Calu3 (cell line): ENCODE measurements at regions not wholly inside any gene's neighbourhood (a gene's known extent, or its start where the extent isn't known, plus 50 kb on each side); places are given as distances from the start of the nearest gene placed in this dataset.
A peak's percentile ranks its signal among the peaks of the same experiment; 100 is the strongest.

Experiments used
- BruUV-seq: library from RNA; stranded (reverse); fragments of 400-500 nt; replicated peaks from 2 replicates; lab custom pipeline; 2021; lab: Mats Ljungman, UMichigan
- CTCF ChIA-PET: fragments of 300-600 bp; sonication (Branson Sonifier 250); formaldehyde crosslinking; loops from one replicate; lab custom pipeline; 2022; ENCODE audit warnings: antibody characterized with exemption; lab: Charles Lee
- DNase-seq: peaks from one replicate; pipeline ENCODE4 v3.0.0; 2022
- H3K27ac Mint-ChIP-seq: one replicate; pipeline ENCODE4 v1.8.0; 2022; ENCODE audit warnings: mixed read lengths; ENCODE audit not compliant: unreplicated experiment
- H3K27me3 Mint-ChIP-seq: one replicate; pipeline ENCODE4 v1.8.0; 2022; ENCODE audit warnings: mixed read lengths; ENCODE audit not compliant: unreplicated experiment
- H3K36me3 Mint-ChIP-seq: one replicate; pipeline ENCODE4 v1.8.0; 2022; ENCODE audit warnings: mild to moderate bottlenecking, moderate library complexity, mixed read lengths; ENCODE audit not compliant: insufficient read depth, unreplicated experiment
- H3K4me1 Mint-ChIP-seq: one replicate; pipeline ENCODE4 v1.8.0; 2022; ENCODE audit warnings: mild to moderate bottlenecking, low read depth, mixed read lengths; ENCODE audit not compliant: unreplicated experiment
- H3K4me3 Mint-ChIP-seq: one replicate; pipeline ENCODE4 v1.8.0; 2022; ENCODE audit warnings: mild to moderate bottlenecking, low read depth, moderate library complexity, mixed read lengths; ENCODE audit not compliant: unreplicated experiment
- H3K9me3 Mint-ChIP-seq: one replicate; pipeline ENCODE4 v1.8.0; 2022; ENCODE audit warnings: low read depth, mixed read lengths; ENCODE audit not compliant: unreplicated experiment
- intact Hi-C: fragments of 100-400 bp; cut with micrococcal nuclease; formaldehyde crosslinking; loops from one replicate; pipeline ENCODE4 v1.10.0; 2022; ENCODE audit not compliant: unreplicated experiment
- TF ChIP-seq, protein P1 (sequence below): fragments of 200-600 bp; IDR thresholded peaks from one replicate; pipeline ENCODE4 v1.8.0; 2022; ENCODE audit warnings: antibody characterized with exemption; ENCODE audit not compliant: unreplicated experiment

DNA sequence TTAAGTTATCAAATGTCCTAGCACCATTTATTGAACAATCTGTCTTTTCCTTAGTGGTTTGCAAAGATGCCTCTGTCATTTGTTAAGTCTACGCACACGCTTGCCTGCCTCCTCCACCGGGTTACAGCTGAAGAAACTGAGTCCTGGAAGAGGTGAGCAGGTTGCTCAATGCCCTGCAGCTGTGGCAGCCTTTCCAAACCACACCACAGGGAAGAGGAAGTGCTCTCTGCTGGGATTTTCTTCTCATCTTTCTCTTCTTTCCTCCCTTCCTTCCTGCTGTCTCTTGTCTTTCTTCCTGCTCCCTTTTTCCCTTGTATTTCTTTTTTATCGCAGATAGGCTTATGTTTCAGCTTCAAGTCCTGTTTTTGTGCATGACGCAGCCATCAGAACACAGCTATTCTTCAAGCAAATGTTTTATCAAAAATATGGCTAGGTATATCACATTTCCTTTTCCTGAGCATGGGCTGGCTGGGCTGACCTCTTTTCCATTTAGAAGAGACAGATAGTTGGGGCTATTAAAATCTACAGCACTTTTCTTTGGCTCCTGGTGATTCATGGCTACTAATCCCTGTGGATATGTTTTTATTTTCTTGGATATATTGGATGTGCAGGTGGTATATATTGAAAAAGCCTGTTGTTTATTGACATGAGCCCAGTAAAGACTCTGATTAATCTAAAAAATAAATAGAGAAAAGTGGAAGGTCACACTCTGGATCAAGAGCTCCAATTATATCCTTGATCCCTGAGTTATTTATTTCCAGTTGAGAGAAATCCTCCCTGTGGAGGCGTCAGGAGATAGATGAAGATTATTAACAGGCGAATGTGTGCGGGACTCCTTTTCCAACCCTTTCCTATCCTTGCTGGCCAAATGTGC lies 214.6 kb downstream of the TSN start:
- Mint-ChIP-seq H3K27me3 (peaks cover 65% of the 10 kb centered on the region), H3K4me3 (no peak overlapping the region), H3K36me3 (no peaks in the 10 kb centered on the region), H3K9me3 (no peaks in the 10 kb centered on the region), H3K27ac (no peak overlapping the region), H3K4me1 (peaks cover 9% of the 10 kb centered on the region)
- TF ChIP-seq, protein P1, sequence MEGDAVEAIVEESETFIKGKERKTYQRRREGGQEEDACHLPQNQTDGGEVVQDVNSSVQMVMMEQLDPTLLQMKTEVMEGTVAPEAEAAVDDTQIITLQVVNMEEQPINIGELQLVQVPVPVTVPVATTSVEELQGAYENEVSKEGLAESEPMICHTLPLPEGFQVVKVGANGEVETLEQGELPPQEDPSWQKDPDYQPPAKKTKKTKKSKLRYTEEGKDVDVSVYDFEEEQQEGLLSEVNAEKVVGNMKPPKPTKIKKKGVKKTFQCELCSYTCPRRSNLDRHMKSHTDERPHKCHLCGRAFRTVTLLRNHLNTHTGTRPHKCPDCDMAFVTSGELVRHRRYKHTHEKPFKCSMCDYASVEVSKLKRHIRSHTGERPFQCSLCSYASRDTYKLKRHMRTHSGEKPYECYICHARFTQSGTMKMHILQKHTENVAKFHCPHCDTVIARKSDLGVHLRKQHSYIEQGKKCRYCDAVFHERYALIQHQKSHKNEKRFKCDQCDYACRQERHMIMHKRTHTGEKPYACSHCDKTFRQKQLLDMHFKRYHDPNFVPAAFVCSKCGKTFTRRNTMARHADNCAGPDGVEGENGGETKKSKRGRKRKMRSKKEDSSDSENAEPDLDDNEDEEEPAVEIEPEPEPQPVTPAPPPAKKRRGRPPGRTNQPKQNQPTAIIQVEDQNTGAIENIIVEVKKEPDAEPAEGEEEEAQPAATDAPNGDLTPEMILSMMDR: no peak
- CTCF ChIA-PET: interaction anchor here (0.7 kb wide), 1 partner anchor 461 kb away, joined by 4 read pairs; no protein-coding TSS in a partner anchor
- intact Hi-C loops: loop anchor here (5.0 to 10.0 kb wide), 3 partner anchors 158 to 775 kb away; no protein-coding TSS in a partner anchor
- no peak for DNase-seq
- no TSS peak for BruUV-seq

DNA sequence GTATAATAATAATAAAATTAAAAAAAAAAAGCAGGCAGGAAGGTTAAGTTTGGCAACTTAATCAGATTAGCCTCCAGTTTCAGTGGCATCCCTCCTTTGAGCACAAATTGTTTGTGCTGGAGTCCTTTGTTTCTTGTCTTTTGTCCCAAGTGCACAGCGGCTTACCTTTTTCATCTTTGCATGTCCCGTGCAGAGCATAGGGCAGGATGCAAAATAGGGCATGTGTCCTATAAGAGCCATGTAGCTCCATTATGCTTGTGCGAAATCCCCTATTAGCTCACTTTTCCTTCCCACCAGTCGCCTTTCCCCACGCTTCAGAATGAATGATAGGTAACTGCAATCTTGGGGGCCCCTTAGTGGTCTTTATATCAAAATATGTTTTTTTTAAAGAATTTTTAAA lies 216.8 kb downstream of the TSN start:
- TF ChIP-seq, protein P1: no peak
- no peaks in the 10 kb centered on the region for H3K9me3 Mint-ChIP-seq
- CTCF ChIA-PET: no interaction called here
- peaks cover 44% of the 10 kb centered on the region for H3K27me3 Mint-ChIP-seq
- no peak overlapping the region for H3K4me3 Mint-ChIP-seq
- no peak overlapping the region for H3K27ac Mint-ChIP-seq
- intact Hi-C loops: loop anchor here (10.0 kb wide), 2 partner anchors 403 to 773 kb away; no protein-coding TSS in a partner anchor
- H3K36me3 Mint-ChIP-seq: no peaks in the 10 kb centered on the region
- DNase-seq: no peak
- BruUV-seq: no TSS peak
- no peaks in the 10 kb centered on the region for H3K4me1 Mint-ChIP-seq

DNA sequence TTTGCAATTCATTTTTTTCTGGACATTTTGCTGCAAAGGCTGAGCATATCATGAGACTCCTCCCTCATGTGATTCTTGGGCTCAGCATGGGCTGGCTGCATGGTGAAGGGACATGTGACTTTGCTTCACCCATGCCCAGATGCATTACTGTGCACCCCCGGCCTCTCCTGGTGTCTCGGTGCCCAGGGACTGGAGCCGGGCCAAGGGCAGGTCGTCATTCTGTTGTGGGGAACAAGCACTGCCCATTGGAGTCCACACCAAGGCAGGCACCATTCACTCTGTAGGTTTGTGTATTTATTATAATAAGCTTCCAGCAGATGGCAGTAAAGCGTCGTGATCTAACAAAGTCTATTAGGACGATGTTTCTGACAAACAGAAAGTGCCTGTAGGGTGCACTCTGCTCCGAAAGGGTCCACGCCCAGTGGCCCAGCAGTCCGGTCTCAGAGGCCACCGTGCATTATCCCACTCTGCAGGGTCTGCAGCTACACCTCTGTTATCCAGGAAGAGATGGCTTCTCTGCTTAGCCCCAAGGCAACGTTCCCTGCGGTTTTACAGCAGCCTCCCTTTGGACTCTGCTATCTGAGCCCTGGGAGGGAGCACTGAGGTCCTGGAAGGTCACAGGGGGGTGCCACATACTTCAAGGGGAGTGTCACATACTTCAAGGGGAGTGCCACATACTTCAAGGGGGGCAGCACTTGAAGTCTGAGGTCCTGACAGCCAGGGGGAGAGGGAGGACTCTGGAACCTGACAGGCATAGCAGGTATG lies 219.6 kb downstream of the TSN start:
- H3K4me3 Mint-ChIP-seq: no peak overlapping the region

DNA sequence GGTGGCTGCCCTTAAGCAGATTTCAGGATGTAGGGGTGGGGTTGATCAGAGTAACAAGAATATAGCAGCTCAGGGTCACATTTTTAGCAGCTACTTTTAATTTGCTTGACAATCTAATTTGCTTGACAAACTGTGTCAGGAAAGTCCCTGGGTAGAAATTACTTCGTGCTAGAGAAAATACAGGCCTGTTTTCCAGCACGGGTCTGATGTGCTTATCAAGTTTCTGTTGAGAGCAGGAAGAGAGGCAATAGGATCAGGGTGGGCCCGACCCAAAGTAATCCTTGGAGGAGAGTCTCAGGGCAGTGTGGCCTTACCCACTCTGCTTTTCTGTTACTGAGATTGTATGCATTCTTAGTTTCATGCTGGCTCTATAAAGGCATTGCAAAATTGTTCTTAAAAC lies 221.5 kb downstream of the TSN start:
- Mint-ChIP-seq H3K9me3 (no peaks in the 10 kb centered on the region), H3K36me3 (no peaks in the 10 kb centered on the region), H3K4me3 (no peak overlapping the region), H3K4me1 (no peaks in the 10 kb centered on the region), H3K27me3 (peaks cover 14% of the 10 kb centered on the region), H3K27ac (no peak overlapping the region)
- intact Hi-C loops: loop anchor here (10.0 kb wide), 2 partner anchors 398 to 768 kb away; no protein-coding TSS in a partner anchor
- no peak for DNase-seq
- TF ChIP-seq, protein P1: no peak
- CTCF ChIA-PET: interaction anchor here (0.6 to 1.7 kb wide), 3 partner anchors 8 to 220 kb away, joined by 3 to 5 read pairs (median 4); no protein-coding TSS in a partner anchor
- BruUV-seq: no TSS peak

More for the DNA sequence above, 219.6 kb downstream of the TSN start:
- intact Hi-C loops: loop anchor here (1.0 to 10.0 kb wide), 4 partner anchors 216 to 770 kb away; no protein-coding TSS in a partner anchor
- peak; percentile 53 for DNase-seq
- TF ChIP-seq, protein P1: peak; percentile 77
- CTCF ChIA-PET: interaction anchor here (1.0 kb wide), 1 partner anchor 9 kb away, joined by 4 read pairs; no protein-coding TSS in a partner anchor
- no peaks in the 10 kb centered on the region for H3K9me3 Mint-ChIP-seq
- H3K27ac Mint-ChIP-seq: no peak overlapping the region
- BruUV-seq: no TSS peak
- H3K27me3 Mint-ChIP-seq: peaks cover 32% of the 10 kb centered on the region
- no peaks in the 10 kb centered on the region for H3K4me1 Mint-ChIP-seq
- H3K36me3 Mint-ChIP-seq: no peaks in the 10 kb centered on the region
